ENCODE measurements at regions not wholly inside any gene's neighbourhood (a gene's known extent, or its start where the extent isn't known, plus 50 kb on each side); places are given as distances from the start of the nearest gene placed in this dataset.
"Not testable (repeated sequence)": the region's sequence is repeated elsewhere in the genome, so short reads cannot be mapped to it uniquely, and the experiment has no call there.

DNA sequence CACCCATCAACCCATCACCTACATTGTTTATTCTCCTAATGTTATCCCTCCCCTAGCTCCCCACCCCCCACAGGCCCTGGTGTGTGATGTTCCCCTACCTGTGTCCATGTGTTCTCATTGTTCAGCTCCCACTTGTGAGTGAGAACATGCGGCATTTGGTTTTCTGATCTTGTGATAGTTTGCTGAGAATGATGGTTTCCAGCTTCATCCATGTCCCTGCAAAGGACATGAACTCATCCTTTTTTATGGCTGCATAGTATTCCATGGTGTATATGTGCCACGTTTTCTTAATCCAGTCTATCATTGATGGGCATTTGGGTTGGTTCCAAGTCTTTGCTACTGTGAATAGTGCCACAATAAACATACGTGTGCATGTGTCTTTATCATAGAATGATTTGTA lies 118.1 kb upstream of the IER5L start:
- not testable (repeated sequence) for DNase-seq

DNA sequence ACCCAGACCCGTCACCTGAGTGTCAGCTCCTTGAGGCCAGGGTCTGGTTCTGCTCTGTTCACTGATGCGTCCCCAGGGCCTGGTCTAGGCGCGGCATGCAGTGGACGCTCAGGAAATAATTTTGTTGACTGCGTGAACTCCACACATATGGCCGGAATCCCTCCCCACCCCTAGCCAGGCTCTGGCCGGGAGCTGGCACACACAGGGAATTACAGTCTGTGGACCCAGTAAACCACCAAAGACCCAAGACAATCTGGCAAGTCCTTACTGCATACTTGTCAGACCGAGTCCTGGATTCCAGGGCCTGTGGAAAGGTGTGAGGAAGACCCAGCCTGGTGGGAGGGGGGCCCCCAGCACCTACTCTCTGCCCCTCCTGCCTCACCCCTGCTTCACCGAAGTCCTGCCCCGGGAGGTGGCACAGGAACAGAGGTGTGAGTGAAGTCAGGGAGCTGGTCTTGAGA lies 113.0 kb upstream of the IER5L start:
- DNase-seq: no peak

DNA sequence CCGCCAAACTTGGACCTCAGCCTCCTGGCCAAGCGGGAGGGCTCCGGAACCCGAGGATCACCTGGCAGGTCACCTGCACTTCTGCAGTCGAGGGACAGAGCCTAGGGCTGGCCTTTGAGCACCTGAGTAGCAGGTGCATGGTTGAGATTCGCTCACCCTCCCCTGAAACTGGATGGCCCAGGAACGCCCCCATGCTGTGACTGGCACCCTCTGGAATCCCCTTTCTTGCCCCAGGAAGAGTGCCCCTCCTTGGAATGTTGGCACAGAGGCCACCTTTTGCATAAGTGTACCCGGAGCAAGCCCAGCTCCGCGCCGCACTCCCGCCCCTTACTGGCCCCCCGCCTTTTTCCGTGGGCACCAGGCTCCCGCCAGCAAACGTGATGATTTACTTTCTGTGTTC lies 112.5 kb upstream of the IER5L start:
- no peak for DNase-seq

DNA sequence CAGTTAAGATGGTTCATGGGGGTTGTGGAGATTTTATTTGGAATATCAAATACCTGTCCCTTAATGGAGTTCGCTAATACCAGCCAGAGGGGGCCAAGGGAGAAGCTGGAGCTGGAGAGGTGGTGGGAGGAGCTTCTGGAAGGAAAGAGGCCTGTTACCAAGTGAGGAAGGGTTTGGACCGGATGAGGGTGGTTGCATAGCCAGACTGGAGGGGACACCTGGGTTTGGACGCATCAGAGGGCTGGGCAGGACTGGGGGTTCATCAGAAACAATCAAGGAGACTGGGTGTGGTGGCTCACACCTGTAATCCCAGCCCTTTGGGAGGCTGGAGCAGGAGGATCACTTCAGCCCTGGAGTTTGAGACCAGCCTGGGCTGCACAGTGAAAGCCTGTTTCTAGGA lies 111.8 kb upstream of the IER5L start:
- DNase-seq: no peak

DNA sequence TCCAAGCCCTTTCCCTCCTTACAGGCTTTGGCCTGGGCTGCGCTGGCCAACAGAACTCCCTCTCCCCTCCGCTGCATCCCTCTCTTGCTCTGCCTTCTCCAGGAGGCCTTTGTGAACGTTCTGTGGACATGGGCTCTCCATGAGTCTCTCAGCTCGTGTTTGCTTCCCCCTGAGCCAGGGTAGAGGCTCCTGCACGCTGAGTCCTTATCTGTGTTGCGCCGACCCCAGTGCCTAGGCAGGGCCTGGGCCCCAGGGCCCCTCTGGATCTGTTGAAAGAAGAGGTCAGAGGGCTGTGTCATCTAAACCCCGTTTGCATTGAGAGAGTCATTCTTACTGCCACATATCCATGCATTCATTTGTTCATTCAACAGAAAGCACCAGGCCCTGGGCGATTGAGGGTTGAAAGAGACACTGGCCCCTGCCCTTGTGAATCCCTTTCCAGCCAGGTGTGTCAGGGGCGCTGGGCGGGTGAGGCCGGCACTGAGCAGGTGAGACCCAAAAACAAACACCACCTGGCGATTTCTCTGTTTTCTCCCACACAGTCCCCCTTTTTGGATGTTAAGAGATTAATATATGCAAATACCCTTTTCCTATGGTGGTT lies 111.2 kb upstream of the IER5L start:
- DNase-seq: no peak

DNA sequence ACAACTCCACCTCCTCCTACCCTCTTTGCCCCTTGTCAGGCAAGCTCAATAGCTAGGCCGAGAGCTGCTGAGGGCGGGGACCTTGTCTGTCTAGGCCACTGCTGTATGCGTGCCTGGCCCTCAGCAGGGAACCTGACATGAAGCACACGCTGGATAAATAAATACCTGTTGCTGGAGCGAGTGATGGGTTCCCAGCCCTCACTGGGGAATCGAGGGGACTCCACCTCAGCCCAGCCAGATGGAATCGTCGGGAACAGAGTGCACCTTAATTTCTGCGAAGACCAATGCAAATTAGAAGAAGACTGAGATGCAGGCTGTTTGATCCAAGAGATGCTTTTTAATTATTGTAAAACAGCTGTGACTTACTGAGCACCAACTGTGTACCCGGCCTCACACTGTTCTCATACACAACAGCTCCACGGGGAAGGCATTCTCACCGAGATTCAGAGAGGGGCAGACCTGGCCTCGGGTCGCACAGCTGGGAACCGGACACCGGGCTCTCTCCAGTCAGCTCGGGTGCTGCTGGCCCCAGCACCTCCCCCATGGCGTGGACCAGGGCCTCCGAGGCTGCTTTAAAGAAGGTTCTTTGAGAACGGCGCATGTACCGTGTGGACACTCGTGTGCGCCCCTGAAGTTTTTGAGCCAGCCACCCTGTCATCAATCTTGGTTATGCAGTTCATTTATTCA lies 109.7 kb upstream of the IER5L start:
- DNase-seq: no peak

DNA sequence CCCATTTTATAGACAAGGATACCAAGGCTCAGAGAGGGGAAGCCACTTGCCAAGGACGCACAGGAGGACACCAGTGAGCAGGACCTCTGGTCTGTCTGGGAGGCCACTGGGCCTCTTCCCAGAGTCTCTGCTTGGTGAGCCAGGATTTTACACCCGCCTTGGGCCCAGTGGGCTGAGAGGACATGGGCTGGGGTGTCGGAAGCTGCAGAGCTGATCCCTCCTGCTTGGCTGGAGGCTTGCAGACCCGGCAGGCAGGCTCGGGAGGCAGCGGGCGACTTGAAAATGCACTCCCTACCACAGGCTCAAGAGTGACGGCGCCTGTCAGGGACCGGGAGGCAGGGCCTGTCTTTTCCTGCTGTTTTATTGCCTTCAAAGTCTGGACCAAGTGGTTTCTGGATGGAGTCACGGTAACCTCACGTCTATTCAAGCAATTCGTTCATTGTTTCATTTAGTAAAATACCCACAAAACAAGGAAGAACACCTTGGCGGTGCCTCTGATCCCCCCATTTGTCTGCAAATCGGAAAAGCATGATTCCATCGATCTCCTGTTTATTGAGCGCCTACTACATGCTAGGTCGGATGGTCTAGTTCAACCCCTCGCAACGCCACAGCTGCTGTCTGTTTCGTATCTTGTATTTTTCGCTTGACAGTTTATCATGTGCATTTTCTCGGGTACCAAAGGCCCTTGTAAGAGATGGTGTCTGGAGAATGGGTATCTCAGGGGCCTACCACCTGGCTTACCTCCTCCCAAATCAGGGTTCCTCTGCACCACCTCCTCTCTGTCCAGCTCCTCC lies 108.1 kb upstream of the IER5L start:
- DNase-seq: no peak

DNA sequence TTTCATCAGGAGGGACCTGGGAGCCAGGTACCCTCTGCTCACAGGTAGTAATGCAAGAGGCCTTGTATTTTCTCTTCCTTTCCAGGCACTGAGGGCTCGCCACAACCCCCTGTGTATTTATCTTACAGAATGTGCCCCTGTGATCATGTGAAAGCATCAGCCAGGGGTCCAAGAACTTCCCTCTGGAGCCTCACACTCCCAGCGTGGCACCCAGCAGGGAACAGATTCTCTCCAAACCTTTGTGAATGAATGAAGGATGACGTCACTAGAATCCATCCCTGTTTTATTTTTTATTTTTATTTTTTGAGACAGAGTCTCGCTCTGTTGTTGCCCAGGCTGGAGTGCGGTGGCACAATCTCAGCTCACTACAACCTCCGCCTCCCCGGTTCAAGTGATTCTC lies 107.3 kb upstream of the IER5L start:
- no peak for DNase-seq

DNA sequence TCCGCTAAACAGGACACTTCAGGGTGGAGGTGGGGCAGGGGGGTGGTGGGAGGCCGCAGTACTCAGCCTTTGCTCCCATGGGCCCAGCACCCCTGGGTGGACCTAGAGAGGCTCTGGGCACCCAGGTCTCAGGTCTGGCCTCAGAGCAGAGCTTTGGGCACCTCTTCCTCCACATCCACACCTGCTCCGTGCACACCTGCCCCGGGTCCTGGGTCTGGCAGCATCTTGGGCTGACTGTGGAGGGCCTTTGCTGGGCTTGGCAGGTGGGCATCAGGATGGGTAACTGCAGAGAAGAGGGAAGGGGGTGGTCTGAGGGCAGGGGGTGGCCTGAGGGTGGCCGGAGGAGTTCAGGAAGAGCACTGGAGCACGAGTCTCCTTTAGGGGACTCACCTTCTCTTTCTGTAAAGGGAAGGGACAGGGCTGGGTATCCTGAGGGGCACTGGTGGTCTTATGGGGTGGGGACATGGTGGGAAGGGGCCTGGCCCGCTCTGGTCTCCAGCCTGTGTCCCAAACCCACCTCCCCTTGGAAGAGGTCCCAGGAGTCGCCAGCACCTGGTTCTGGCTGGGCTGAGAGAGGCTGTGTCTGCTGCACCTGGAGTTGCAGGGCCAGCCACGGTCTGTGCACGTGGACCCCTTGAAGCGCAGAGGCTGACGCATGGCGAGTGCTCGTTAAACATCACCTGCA lies 106.7 kb upstream of the IER5L start:
- DNase-seq: no peak

DNA sequence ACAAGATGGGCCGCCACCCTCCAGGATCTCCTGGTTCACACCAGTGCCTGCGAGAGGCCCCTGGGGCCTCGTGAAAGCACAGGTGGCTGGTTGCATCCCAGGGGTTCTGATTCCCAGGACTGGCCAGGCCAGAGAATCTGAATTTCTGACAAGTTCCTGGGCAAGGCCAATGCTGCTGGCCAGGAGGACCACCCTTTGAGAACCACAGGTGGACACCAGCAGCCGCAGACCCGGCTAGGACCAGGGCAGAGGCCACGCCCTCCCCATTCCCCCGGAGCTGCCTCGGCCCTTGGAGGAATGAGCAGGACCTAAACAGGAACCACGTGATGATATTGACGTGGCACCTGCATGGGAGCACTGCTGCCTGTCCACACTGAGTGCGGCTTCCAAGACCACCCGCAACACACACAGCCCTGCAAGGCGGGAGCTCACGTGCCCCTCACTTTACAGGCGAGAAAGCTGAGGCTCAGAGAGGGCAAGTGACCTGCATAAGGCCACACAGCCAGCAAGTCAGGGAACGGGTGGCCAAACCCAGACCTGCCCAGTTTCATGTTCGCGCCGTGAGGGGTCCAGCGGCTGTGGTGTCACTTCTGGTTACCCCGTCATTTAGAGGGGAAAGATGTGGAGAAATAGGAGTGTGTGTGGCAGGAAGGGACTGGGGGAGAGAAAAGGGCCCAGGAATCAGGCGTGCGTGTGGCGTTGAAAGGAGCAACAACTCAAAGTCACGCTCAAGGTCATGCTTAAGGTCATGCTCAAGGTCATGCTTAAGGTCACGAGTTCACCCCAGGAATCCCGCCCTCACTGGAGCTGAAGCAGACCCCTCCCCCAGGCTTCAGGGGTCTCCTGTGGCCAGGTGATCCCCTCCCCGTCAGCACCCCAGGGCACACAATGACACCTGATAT lies 105.9 kb upstream of the IER5L start:
- DNase-seq: no peak

DNA sequence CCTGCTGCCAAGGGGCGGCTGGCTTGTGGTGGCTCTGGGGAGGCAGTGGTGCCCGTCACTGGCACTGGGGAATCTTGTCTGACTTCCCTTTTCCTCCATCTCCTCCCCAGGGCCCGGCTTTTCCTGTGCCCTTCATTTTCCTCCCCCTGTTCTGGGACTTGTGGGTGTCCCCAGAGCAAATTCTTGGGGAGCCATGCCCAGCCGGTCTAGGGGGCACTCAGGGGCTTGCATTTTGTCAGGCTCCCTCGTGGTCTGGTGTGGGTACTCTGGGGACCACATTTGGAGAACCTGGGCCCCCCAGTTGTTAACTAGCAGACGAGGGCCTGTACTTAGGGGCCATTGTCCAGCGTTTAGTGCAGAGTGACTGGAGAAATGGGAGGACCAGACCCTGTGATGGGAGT lies 105.2 kb upstream of the IER5L start:
- DNase-seq: no peak

DNA sequence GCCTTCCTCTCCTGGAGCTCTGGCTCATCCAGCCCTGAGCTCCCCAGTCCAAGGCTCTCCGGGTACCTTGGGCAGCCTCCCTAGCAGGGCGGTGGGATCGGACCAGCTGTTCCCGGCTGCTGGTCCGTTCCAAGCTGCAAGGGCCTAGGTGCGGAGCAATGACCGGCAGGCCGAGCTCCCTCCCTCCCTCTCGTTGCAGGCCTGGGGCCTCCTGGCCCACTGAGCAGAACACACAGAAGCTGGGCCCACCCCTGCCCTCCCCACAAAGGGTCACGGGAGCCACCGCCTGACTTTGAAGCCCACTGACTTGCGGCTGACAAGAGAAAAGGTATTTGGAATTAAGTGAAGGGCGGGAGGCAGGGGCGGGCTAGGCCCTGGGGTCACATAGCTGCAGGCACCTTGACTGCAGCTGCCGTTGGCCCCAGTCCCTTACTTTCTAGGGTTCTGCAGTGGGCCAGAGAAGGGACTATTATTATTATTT lies 104.7 kb upstream of the IER5L start:
- no peak for DNase-seq

DNA sequence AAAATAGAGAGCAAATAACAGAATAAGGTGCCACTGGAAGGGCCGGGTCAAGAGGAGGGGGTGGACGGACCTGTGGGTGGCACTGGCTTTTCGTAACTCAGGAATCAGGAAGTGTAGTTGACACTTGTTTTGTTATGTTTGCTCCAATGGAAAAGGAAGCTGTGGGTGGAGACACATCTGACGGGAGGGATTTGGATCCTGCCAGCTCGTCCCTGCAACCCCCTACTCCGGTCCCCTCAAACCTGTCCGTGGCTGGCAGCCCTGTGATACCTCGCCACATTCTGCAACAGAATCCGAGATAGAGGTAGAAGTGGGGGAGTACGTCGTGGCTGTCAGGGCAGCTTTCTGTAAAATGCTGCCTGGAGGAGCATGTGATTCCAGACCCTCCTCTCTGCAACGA lies 104.2 kb upstream of the IER5L start:
- no peak for DNase-seq

DNA sequence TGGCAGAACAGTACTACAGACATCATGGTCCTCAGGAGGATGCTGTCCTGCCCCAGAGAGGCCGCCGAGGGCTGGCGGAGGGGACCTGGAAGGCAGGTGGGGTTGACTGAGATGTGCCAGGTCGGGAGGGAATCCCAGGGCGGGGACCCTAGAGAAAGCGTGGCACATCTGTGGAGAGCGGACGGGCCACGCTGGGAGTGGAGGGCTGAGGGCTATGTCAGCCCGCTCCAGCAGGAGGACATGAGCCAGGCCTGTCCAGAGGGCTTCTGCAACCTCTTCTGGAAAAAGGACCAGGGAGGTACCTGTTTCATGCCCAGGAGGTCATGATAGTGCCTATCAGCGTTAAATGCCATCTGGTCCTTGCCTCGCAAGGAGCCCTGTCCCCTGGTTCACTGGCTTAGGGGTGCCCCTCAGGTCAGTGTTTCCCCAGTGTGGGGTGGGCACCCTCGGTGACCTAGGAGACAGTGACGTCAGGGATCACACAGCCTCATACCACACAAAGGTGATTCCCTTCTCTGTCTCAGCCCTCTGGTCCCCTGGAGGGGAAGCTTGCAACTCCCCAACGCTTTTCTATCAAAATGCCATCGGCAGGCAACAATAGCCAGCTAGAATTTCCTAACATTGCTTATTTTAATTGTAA lies 103.6 kb upstream of the IER5L start:
- DNase-seq: no peak

DNA sequence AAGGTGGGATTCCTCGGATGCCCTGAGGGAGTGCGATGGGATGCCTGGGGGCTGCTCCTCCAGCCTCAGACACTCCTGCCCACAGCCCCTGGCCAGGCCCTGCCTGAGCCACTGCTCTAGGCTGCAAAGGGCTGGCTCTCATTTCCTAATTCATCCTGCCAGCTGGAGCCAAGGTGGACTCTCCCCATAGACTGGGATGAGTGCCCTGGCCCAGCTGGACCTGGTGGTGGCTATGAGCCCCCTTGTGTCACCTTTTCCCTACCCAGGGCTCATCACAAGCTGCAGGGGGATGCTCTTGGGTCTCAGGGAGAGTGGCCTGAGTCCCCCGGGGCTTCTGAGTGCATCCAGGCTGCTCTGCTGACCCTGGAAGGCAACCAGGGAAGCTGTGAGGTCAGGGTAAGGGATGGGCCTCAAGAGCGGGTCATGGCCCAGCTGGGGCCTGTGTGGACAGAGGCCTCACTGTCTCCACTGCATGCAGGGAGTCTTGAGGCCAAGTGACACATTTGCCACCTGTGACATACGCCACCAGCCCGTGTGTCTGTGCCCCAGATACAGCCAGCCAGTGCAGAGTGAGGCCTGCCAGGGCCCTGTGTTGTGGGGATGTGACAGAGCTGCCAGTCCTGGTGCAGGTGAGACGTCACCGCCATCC lies 102.7 kb upstream of the IER5L start:
- DNase-seq: no peak

DNA sequence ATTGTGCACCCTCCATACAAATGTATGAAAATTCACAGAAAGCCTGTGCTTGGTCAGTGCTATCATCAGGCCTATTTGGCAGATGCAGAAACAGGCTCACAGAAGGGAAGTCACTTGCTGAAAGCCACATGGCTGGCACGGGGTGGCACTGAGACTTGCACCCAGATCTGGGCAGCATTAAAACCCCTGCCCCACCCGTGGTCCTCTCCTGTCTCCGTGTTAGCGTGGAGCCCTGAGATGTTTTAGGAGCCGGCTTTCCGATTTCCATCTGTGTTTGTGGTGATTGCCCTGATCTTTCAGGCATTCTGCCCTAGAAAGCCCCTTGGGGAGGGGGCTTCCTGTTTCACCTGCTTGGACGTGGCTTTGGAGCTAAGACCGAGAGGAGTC lies 102.2 kb upstream of the IER5L start:
- DNase-seq: no peak

DNA sequence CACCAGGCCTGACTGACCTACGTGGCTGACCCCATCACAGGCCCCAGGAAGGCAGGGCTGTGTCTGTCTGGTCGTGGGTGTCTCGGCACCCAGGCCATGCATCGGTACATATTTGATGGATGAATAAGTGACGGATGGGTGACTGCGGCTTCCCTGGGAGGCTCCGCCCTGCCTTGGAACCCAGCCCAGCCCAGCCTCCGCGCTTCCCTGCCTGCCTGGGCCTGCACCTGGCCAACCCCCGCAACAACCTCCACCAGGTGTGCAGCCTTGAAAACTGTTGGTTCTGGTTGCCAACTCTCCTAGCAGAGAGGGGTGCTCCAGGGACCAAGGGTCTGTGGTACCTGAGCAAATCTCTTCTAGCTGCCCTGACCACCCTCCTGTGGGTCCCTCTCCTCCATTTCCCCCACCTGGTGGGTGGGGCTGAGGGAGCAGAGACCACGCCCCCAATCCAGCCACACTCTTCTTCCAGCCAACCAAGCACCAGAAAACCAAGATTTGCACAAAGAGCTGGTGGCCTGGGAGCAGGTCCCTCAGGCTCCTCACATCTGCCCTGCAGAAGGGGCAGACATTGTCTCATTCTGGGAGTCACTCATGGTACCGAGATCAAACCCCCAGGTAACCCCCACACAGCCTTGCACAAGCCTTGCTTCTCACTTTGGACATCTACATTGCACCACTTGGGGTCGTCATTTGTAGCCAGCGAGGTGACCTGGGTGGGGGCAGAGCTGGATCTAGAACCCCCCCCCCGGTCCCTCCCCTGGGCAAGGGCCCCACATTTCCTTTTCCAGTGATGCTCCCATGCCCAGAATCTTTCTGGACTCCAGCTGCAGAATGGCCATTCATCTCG lies 100.6 kb upstream of the IER5L start:
- DNase-seq: no peak

DNA sequence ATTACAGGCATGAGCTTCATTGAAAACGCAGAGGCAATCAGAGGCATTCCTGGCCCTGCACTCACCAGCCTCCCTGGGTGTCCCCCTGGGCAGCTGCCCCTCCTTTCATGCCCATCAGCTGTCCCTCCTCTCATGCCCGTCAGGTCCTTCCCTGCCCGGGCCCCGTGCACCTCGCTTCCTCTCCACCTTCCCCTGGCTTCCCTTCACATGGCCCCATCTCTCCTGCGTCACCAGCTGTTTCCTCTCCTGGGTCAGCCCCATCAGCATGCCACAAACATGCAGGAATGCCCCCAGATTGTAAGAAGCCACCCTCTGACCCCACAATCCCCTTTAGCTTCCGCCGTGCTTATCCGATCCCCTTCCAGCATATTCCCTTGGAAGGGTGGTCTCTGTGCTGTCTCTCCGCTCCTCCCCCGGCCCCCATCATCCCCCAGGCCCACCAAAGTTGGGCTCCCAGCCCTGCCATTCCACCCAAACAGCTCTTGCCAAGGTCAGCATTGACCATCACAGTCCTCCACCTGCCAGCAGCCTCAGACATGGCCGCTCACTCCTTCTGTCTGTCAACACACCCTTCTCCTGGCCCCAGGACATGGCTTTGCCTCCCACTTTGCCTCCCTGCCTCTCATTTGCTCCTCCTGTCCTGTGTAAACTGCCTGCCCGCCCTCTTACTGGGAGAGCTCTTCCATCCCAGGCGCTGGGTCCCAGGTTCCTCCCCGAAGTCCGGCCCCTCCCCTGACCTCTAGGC lies 98.6 kb upstream of the IER5L start:
- no peak for DNase-seq

DNA sequence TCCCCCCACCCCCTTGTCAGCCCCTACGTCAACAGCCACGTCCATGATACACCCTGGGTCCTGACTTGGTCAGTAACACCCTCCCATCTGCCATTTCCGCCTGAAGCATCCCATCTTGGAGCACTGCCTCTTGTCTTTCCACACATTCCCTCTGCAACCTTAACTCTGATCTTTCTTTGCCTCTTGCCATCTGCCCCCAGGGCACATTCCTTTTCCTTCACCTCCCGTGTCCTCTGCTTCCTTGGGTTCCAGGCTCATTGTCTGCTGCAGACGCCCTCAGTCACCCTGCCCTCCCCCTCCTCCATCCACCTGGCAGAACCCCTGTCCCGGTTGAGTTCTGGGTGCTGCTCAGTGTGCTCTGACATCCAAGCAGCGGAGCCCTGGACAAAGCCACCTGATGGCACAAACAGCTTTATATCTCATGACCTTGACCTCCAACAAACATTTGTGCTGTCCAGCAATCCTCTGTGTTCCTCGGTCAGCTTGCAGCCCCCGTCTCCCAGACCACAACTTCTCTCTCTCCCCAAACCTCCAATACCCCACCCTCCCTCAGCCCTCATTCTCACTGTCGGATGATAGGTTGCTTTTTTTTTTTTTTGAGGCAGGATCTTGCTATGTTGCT lies 97.7 kb upstream of the IER5L start:
- DNase-seq: no peak
